Endothelial cell of umbilical vein (primary cell): ENCODE measurements at regions not wholly inside any gene's neighbourhood (a gene's known extent, or its start where the extent isn't known, plus 50 kb on each side); places are given as distances from the start of the nearest gene placed in this dataset.

ENCODE experiments used
- BruUV-seq: library from RNA; stranded (reverse); fragments of 400-500 nt; replicated peaks from 2 replicates; lab custom pipeline; 2021; lab: Mats Ljungman, UMichigan
- CTCF ChIA-PET: fragments of 300-600, 350-600 bp; sonication (Branson Sonifier 250); formaldehyde crosslinking; loops from one replicate; lab custom pipeline; 2021; ENCODE audit warnings: antibody characterized with exemption, inconsistent platforms; lab: Charles Lee
- POLR2A ChIA-PET: fragments of 300-600, 350-600 bp; sonication (Branson Sonifier 250); formaldehyde crosslinking; loops from one replicate; lab custom pipeline; 2021; ENCODE audit warnings: antibody characterized with exemption, inconsistent platforms; lab: Charles Lee
- DNase-seq: peaks from one replicate; pipeline ENCODE4 v3.0.0-alpha.2; 2011; ENCODE audit warnings: low read depth, low spot score
- FAIRE-seq: peaks from 2 replicates; lab custom pipeline; 2011; peaks lifted over from hg19 to GRCh38; lab: Jason Lieb, UNC
- H2AFZ ChIP-seq: 2 replicates; pipeline ENCODE4 v1.6.0; 2012; ENCODE audit warnings: low read depth, low read length, control low read depth, inconsistent platforms
- H3K27ac ChIP-seq: 2 replicates; pipeline ENCODE4 v1.5.1; 2011; ENCODE audit warnings: low read depth, mild to moderate bottlenecking, control low read depth, low read length, moderate library complexity; ENCODE audit not compliant: insufficient read depth
- H3K27me3 ChIP-seq, 2 experiments: 2 replicates each; pipeline versions ENCODE4 v1.6.0 to v1.6.1; 2011; ENCODE audit warnings: low read length in 2 of 2, mixed read lengths in 1 of 2; ENCODE audit not compliant: control insufficient read depth in 2 of 2, insufficient read depth in 2 of 2
- H3K36me3 ChIP-seq, 2 experiments: 2 replicates in 1 of 2; 3 replicates in 1 of 2; pipeline ENCODE4 v1.5.1; 2011; ENCODE audit warnings: low read length in 2 of 2, mild to moderate bottlenecking in 1 of 2, moderate library complexity in 1 of 2; ENCODE audit not compliant: control insufficient read depth in 2 of 2, insufficient read depth in 2 of 2; ENCODE audit errors: extremely low read depth in 1 of 2
- H3K4me1 ChIP-seq: 3 replicates; pipeline ENCODE4 v1.5.1; 2011; ENCODE audit warnings: mild to moderate bottlenecking, low read length; ENCODE audit not compliant: control insufficient read depth, insufficient read depth; ENCODE audit errors: extremely low read depth
- H3K4me2 ChIP-seq: 2 replicates; pipeline ENCODE4 v1.6.1; 2011; ENCODE audit warnings: low read length, control low read depth, mixed read lengths; ENCODE audit not compliant: insufficient read depth
- H3K4me3 ChIP-seq, 3 experiments: fragments of 200-600 bp in 1 of 3; sonication (generic), shearing (Covaris generic) in 1 of 3; replicated peaks in 1 of 3; 2 replicates each; pipeline ENCODE4 v1.5.1; 2011 to 2016; ENCODE audit warnings: control low read depth in 3 of 3, low read length in 3 of 3, mild to moderate bottlenecking in 2 of 3, inconsistent platforms in 1 of 3, low read depth in 1 of 3, moderate library complexity in 1 of 3; ENCODE audit not compliant: insufficient read depth in 1 of 3
- H3K79me2 ChIP-seq: 2 replicates; pipeline ENCODE4 v1.6.0; 2012; ENCODE audit warnings: low read length, inconsistent platforms; ENCODE audit not compliant: control insufficient read depth, insufficient read depth
- H3K9ac ChIP-seq: replicated peaks from 2 replicates; pipeline ENCODE3; 2011; ENCODE audit warnings: low read length, control low read depth; ENCODE audit not compliant: insufficient read depth; ENCODE audit errors: extremely low read depth
- H3K9me1 ChIP-seq: replicated peaks from 3 replicates; pipeline ENCODE4 v1.6.0; 2011; ENCODE audit warnings: mild to moderate bottlenecking, low read length; ENCODE audit not compliant: control insufficient read depth, insufficient read depth; ENCODE audit errors: extremely low read depth
- H3K9me3 ChIP-seq: replicated peaks from 2 replicates; pipeline ENCODE4 v1.5.1; 2012; ENCODE audit warnings: low read length, inconsistent platforms; ENCODE audit not compliant: control insufficient read depth, insufficient read depth
- H4K20me1 ChIP-seq: replicated peaks from 2 replicates; pipeline ENCODE3; 2011; ENCODE audit warnings: mild to moderate bottlenecking, low read length; ENCODE audit not compliant: control insufficient read depth, insufficient read depth; ENCODE audit errors: extremely low read depth
- CTCF ChIP-seq, 2 donors: IDR thresholded peaks; 1 replicate in 1 of 2; 2 replicates in 1 of 2; pipeline ENCODE4 v1.5.1; 2011; ENCODE audit warnings: low read length in 2 of 2, mild to moderate bottlenecking in 2 of 2, moderate library complexity in 2 of 2, control low read depth in 1 of 2, inconsistent platforms in 1 of 2, low read depth in 1 of 2; ENCODE audit not compliant: insufficient read depth in 1 of 2; ENCODE audit errors: extremely low read depth in 1 of 2
- EZH2 ChIP-seq: IDR thresholded peaks from 2 replicates; pipeline ENCODE4 v1.6.1; 2012; ENCODE audit warnings: borderline replicate concordance, low read depth, mild to moderate bottlenecking, moderate library complexity, low read length, inconsistent platforms; ENCODE audit not compliant: severe bottlenecking
- FOS ChIP-seq: IDR thresholded peaks from 2 replicates; pipeline ENCODE4 v1.6.1; 2011; ENCODE audit warnings: mild to moderate bottlenecking, low read length, moderate library complexity, borderline replicate concordance; ENCODE audit not compliant: insufficient read depth
- GATA2 ChIP-seq: IDR thresholded peaks from 2 replicates; pipeline ENCODE4 v1.7.0; 2011; ENCODE audit warnings: low read depth, mild to moderate bottlenecking, moderate library complexity, mixed read lengths, low read length; ENCODE audit not compliant: insufficient read length, insufficient read depth
- JUN ChIP-seq: IDR thresholded peaks from 2 replicates; pipeline ENCODE4 v1.6.1; 2011; ENCODE audit warnings: borderline replicate concordance, low read depth; ENCODE audit not compliant: insufficient read length, insufficient read depth
- MYC ChIP-seq: IDR thresholded peaks from one replicate; pipeline ENCODE4 v1.6.1; 2011; ENCODE audit warnings: mild to moderate bottlenecking, low read depth, low read length
- POLR2A ChIP-seq: IDR thresholded peaks from 2 replicates; pipeline ENCODE4 v1.6.1; 2012; ENCODE audit warnings: low read depth, mild to moderate bottlenecking, control low read depth, low read length
- POLR2AphosphoS5 ChIP-seq: IDR thresholded peaks from 2 replicates; pipeline ENCODE4 v1.6.1; 2012; ENCODE audit warnings: low read depth, mild to moderate bottlenecking, control low read depth, low read length, moderate library complexity; ENCODE audit not compliant: insufficient read depth
- dilution Hi-C: fragments of 300-500 bp; cut with MboI; formaldehyde crosslinking; loops from one replicate; pipeline ENCODE4 v1.15.0; 2019; ENCODE audit warnings: low sequenced_read_pairs; ENCODE audit not compliant: extremely low pct_ligation_motif_present
- intact Hi-C: fragments of 100-400 bp; cut with micrococcal nuclease; formaldehyde crosslinking; loops from one replicate; pipeline ENCODE4 v1.10.0; 2022
- TF ChIP-seq, protein P1 (sequence below): IDR thresholded peaks from 2 replicates; pipeline ENCODE4 v1.6.1; 2011; ENCODE audit not compliant: insufficient read depth, insufficient read length

DNA sequence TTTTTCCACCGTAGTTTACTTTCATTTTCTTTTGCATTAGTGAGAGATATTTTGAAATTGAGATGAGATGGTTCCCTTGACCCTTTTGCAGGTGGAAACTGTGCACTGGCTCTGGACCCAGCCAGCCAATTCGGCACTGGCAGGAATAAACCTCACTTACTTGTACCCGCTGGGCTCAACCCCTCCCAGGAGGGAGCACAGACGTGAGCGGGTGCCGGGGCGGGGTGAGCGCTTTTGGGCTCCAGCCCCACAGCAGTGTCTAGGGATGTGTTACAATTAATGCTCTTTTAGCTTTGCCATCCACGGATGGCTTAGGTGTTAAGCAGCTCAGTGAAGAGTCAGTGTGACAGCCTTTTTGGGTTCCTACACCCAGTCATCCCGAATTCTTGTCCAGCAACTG, 766.1 kb upstream of the CHD1 start:
- Histone ChIP-seq H3K36me3 (no peaks in the 10 kb centered on the region), H3K4me1 (peaks cover 8% of the 10 kb centered on the region), H3K4me3 (no peak overlapping the region), H3K27me3 (no peaks in the 10 kb centered on the region), H3K9me3 (no peaks in the 10 kb centered on the region), H3K9ac (no peak overlapping the region), H3K79me2 (no peaks in the 10 kb centered on the region), H2AFZ (no peak overlapping the region), H4K20me1 (no peaks in the 10 kb centered on the region), H3K9me1 (no peaks in the 10 kb centered on the region), H3K4me2 (no peak overlapping the region), H3K27ac (no peak overlapping the region)
- intact Hi-C loops = no loop called here
- no TSS peak for BruUV-seq
- no peak for DNase-seq
- dilution Hi-C loops = no loop called here
- FAIRE-seq = no peak
- CTCF ChIA-PET = no interaction called here
- POLR2A ChIA-PET = interaction anchor here (0.6 kb wide), 1 partner anchor 590 kb away, joined by 3 read pairs; no protein-coding TSS in a partner anchor
- TF ChIP-seq JUN (no peak), FOS (no peak), EZH2 (no peak), MYC (no peak), POLR2A (no peak), CTCF (IDR thresholded peaks at IDR 0.05; ENCODE audit: extremely low read depth in 1 of 2, insufficient read depth in 1 of 2, low read depth in 1 of 2, low read length in 2 of 2) (no peak), POLR2AphosphoS5 (no peak), GATA2 (no peak)
- TF ChIP-seq, protein P1, sequence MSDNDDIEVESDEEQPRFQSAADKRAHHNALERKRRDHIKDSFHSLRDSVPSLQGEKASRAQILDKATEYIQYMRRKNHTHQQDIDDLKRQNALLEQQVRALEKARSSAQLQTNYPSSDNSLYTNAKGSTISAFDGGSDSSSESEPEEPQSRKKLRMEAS = no peak
